ENCODE measurements at regions not wholly inside any gene's neighbourhood (a gene's known extent, or its start where the extent isn't known, plus 50 kb on each side); places are given as distances from the start of the nearest gene placed in this dataset.

- no peak for DNase-seq (ENCODE audit: low spot score)
Observed at GRCh38 chr4:23741681-23742191, 148.1 kb downstream of the PPARGC1A start.

GRCh38 chr4:23737571-23737970 lies 152.3 kb downstream of the PPARGC1A start:
- DNase-seq (ENCODE audit: low spot score) = no peak

DNA sequence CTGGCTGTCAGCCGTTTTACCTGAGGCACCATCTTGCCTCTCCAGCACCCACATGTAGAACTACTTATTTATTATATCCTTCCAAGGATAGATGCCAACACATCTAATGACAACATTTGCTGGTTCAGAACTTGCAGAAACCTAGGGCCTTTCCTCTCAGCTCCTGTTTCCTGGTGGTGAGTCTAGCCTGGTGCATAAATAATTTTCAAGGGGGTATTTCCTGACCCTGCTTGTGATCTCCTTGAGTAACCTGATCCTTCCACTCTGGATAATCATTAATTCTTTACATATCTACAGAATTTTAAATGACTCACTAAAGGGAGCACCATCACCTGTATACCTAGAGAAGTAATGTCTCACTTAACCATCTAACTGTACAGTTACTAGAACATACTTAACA lies 153.4 kb downstream of the PPARGC1A start:
- DNase-seq (ENCODE audit: low spot score) = no peak

DNA sequence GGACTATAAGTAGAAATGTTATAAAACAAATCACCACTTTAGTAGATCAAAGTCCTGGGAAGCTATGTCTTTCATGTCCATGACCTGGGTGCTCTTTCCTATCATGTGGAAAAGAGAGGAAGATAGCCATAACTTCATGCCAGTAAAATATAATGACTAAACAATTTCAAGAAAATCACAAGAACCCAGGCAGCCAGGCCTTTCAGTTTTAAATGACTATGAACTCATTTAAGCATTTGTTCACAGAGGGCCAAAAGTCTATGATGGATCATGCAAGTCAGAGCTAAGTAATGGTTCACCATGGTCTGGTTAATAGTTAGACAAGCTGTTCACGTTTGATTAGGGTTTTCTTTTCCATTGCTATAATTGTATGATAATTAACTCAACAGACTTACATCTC lies 155.8 kb downstream of the PPARGC1A start:
- DNase-seq (ENCODE audit: low spot score) = no peak

- no peak for DNase-seq (ENCODE audit: low spot score)
Observed at GRCh38 chr4:23733476-23733875, 156.4 kb downstream of the PPARGC1A start.

- DNase-seq (ENCODE audit: low spot score) = no peak
Observed at GRCh38 chr4:23730998-23731397, 158.8 kb downstream of the PPARGC1A start.

- DNase-seq (ENCODE audit: low spot score) = no peak
Observed at GRCh38 chr4:23728971-23729370, 160.9 kb downstream of the PPARGC1A start.

DNA sequence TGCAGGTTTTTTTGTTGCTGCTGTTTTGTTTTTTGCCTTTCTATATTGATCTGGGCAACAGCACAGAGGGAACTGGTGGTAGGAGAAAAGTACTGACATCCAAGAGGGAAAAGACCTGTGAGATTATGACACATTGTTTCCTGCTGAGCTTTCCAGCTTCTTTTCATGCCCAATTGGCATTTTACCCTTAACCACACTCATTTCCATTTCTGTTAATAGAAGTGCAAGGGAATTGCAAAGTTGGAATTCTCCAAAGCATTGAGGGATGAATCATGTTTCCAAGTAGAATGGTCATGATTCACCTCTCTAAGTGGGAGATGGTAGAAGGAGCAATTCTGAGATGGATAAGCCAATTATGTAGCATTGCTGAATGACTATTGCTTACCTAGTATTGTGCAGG lies 161.5 kb downstream of the PPARGC1A start:
- DNase-seq (ENCODE audit: low spot score) = peak; percentile 21

DNA sequence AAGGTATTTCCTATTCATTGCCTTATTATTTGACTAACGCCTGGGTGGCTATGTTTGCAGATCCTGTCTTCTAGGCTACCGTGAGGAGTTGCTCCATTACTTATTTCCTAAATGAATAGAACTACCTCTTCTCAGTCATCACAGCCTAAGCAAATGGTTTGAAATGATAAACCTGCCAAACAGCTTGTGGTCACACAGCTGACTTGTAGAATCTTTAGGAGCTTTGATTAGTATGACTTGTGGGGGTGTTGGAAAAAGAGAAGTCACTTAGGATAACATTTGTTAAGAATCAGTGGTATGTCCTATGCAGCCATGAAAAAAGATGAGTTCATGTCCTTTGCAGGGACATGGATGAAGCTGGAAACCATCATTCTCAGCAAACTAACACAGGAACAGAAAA lies 169.3 kb downstream of the PPARGC1A start:
- no peak for DNase-seq (ENCODE audit: low spot score)

- no peak for DNase-seq (ENCODE audit: low spot score)
Observed at GRCh38 chr4:23718435-23718834, 171.4 kb downstream of the PPARGC1A start.

DNA sequence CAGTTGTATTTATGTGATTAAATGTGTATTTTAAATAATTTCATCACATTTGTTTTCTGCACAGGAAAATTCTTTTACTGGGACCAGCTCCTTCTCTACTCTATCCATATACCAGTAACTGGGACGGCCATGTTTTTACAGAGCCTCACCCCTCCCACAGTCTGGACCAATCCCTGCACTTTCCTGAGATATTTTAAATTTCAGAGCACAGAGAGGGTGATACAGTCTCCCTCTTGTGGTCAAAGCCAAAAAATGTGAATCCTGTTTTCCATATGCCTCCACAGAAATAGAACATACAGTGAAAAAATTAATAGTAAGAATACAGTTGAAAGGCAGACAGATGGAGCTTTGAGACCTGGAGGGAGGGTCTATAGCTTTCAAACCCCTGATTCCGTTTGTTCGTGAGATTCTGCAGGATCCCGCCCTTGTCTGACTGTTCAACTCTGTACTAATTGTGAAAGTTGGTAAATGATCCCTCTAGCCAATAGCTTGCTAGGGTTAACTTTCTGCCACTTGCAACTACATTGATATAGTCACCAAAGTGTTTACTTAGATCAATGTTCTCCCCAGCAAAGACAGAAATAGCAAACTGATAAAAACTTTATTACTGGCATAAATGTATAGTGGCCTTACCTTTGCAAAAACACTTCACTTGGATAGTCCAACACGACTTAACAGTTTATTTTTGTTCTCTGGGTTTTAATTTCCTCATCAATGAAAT lies 172.2 kb downstream of the PPARGC1A start:
- DNase-seq (ENCODE audit: low spot score) = peak; percentile 47

DNA sequence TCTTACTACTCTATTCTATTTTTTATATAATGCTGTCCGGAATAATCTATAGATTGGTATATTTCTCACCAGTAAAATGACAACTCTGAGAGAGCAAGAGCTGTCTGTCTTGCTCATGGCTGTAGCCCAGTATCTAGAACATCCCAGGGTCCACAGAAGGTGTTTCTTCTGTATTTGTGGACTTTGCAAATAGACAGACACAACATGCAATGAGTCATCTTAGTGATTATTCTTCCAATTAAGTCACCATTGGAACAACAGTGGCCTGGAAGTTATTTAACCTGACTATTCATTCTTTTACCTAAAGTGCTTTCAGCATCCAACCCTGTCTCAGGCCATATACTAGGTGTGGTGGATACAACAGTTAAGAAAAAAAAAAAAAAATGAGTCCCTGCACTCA lies 179.5 kb downstream of the PPARGC1A start:
- no peak for DNase-seq (ENCODE audit: low spot score)

DNA sequence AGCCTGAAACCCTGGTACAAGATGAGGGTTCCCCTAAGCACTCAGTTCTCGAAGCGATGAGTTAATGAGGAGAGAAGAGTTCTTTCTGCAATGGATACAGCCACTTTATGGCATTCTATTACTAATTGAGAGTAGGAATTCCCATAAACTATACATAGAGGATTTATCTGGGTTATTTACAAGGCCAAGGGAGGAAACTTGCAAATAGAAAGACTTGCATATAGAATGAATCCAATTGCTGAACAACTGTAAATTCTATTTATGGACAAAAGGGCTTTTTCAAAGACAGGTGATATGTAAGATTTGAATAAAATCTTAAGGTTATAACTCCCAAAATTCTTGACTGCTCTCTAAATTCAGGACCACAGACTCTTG lies 182.2 kb downstream of the PPARGC1A start:
- DNase-seq (ENCODE audit: low spot score) = no peak

GRCh38 chr4:23706972-23707651 lies 182.7 kb downstream of the PPARGC1A start:
- no peak for DNase-seq (ENCODE audit: low spot score)

DNA sequence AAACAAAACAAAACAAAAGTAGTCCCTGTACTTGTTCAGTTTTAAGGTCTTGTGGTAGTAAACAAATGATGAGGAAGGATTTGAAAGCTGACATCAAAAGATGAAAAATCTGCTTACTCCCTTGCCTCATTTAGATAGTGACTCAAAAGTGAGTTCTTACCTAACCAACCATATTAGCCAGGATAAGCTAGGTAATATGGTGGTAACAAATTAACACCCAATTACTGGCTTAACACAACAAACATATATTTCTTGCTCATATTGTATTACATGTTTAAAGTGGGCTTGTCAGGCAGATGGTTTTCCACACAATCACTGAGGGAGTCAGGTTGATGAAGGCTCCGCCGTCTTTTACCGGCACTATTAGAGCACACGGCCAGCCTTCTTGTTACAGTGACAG lies 189.7 kb downstream of the PPARGC1A start:
- no peak for DNase-seq (ENCODE audit: low spot score)

DNA sequence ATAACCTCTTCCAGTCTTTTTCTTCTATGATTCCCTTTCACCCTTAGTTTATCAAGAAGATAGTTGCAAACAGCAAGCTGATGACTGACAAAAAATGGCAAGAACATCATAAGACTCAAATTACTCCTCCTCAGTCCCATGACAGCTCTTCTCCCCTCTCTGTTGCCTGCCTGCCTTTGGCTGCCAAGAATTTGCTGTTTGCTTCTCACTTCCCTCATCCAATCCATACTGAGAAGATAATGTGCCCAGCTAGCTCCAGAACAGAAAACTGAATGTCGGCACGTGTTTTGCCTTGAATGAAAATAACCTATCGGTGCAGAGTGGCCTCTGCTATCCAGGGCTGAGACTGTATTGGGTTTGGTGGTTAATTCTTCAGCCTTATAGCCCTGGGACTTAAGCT lies 192.1 kb downstream of the PPARGC1A start:
- DNase-seq (ENCODE audit: low spot score) = no peak

- DNase-seq (ENCODE audit: low spot score) = no peak
Observed at GRCh38 chr4:23697001-23697528, 192.8 kb downstream of the PPARGC1A start.

DNA sequence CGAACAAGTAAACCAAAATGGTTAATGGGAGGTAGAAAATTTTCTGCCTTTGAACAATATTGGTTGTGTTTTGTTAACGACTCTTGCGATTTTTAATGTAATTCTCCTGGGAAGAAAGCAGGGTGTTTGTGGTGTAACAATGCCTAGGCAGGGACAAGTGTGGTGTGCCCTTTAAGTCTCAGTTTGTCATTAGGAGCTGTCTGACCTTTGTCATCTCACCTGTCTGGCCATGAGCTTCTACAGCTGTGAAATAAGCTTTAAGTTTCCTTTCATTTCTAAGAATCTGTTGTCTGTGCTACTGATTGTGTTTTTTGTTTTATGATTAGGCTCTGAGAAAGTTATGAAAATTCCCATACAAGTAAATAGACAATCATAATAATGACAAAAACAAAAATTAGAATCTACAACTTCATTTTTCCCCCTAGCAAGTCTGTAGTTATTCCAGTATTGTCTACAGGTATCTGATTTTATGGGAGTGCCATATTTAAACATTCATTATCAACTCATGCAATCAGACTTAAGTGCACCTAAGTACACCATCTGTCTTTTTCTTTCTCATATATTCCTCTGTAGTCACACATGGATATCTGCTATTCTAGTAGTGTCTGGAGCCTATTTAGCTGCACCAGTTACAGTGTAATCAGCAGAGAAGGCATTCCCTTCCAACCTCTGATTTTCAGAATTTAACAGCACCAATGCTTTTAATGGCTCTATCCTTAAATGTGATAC lies 203.5 kb downstream of the PPARGC1A start:
- DNase-seq (ENCODE audit: low spot score) = no peak

- no peak for DNase-seq (ENCODE audit: low spot score)
Observed at GRCh38 chr4:23685471-23685870, 204.4 kb downstream of the PPARGC1A start.

DNA sequence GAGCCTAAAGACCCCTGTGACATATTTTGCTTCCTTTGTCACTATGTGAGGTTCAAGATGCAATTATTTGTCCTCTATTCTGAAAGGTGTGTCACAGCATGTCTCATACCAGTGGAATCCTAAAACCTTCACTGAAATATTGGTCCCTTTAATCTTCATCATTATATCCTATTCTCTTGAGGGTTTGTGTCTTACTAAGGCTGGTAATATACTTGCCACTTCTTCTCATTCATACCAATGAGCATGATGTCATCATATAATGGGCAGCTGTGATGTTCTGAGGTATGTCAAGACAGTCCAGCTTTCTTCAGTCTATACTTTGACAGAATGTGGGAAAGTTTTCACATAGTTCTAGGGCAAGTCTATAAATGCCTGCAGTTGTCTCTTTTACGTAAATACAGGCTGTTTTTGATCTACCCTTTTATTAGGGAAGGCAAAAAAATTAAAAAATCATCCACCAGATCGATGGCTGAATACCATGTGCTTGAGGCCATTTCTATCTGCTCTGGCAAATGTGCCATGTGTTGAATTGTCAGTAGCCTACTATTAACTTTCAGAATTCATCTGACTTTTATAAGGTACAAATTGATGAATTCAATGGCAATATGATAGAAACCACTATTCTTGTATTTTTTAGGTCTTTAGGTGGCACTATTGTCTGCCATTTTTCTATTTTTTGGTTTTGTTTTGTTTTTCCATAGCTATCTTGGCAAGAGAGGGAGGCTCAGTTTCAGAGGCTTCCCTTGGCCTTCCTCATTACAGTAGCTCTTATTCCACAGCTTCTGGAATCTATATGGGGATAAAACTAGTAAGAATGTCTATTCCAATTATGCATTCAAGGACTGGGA lies 209.0 kb downstream of the PPARGC1A start:
- no peak for DNase-seq (ENCODE audit: low spot score)

GRCh38 chr4:23674694-23675093 lies 215.2 kb downstream of the PPARGC1A start:
- DNase-seq (ENCODE audit: low spot score) = no peak

- DNase-seq (ENCODE audit: low spot score) = no peak
Observed at GRCh38 chr4:23667659-23668058, 222.2 kb downstream of the PPARGC1A start.
